Panc1 (cell line): ENCODE measurements at regions not wholly inside any gene's neighbourhood (a gene's known extent, or its start where the extent isn't known, plus 50 kb on each side); places are given as distances from the start of the nearest gene placed in this dataset.

Experiments used
- POLR2AphosphoS5 ChIP-seq: IDR thresholded peaks from 2 replicates; pipeline ENCODE4 v1.6.1; 2012; ENCODE audit warnings: mild to moderate bottlenecking, low read depth, low read length, moderate library complexity
- SIN3A ChIP-seq: IDR thresholded peaks from 2 replicates; pipeline ENCODE4 v1.6.1; 2012; ENCODE audit warnings: low read depth, mild to moderate bottlenecking, low read length, moderate library complexity, borderline replicate concordance; ENCODE audit not compliant: insufficient read depth
- TF ChIP-seq, protein P1 (sequence below): fragments of 450-650 bp; IDR thresholded peaks from 2 replicates; pipeline ENCODE4 v1.5.1; 2017; ENCODE audit warnings: mild to moderate bottlenecking

GRCh38 chr7:55651057-55651456 is 78.8 kb upstream of the VOPP1 start:
- TF ChIP-seq, protein P1, sequence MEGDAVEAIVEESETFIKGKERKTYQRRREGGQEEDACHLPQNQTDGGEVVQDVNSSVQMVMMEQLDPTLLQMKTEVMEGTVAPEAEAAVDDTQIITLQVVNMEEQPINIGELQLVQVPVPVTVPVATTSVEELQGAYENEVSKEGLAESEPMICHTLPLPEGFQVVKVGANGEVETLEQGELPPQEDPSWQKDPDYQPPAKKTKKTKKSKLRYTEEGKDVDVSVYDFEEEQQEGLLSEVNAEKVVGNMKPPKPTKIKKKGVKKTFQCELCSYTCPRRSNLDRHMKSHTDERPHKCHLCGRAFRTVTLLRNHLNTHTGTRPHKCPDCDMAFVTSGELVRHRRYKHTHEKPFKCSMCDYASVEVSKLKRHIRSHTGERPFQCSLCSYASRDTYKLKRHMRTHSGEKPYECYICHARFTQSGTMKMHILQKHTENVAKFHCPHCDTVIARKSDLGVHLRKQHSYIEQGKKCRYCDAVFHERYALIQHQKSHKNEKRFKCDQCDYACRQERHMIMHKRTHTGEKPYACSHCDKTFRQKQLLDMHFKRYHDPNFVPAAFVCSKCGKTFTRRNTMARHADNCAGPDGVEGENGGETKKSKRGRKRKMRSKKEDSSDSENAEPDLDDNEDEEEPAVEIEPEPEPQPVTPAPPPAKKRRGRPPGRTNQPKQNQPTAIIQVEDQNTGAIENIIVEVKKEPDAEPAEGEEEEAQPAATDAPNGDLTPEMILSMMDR = no peak
- TF ChIP-seq POLR2AphosphoS5 (no peak), SIN3A (no peak)
